GM19455 (cell line): ENCODE measurements at regions not wholly inside any gene's neighbourhood (a gene's known extent, or its start where the extent isn't known, plus 50 kb on each side); places are given as distances from the start of the nearest gene placed in this dataset.

ENCODE experiments used
- ATAC-seq: cut with Tn5 transposase; IDR thresholded peaks from one replicate; pipeline ENCODE4 v1.9.1; 2021; ENCODE audit not compliant: unreplicated experiment

DNA sequence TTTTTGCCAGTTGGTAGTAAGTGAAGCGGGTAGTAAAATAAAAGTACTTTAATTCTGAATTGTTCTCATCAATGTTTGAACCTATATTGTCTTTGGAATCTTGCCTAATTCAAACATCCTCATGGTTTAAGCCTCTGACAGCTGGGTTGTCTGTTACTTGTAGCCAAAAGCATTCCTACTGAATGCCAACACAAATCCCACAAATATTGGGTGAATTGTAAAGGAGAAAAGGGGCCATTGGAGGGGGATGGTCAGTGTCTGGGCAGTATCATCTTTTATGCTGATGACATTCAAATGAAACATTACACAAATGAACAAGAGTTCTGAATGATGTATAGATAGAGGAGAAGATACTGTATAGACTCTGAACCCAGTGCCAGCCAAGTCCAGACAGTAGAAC lies 309.5 kb downstream of the OSTF1 start:
- no peak for ATAC-seq

DNA sequence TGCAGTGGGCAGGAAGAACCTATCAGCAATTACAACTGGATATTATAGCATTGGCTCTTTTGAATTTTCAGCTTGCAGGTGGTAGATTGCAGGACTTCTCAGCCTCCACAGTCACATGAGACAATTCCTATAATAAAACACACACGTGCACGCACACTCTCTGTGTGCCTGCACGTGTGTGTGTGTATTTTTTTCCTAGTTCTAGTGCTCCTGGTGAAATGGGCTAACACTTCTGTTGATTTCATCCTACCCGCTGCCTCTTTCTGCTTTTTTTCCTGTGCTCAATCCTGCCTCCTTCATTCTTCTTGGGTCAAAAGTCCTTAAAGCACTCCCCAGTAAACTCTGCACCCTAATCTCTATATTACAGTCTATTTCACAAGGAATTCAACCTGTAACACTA lies 320.1 kb downstream of the OSTF1 start:
- no peak for ATAC-seq

DNA sequence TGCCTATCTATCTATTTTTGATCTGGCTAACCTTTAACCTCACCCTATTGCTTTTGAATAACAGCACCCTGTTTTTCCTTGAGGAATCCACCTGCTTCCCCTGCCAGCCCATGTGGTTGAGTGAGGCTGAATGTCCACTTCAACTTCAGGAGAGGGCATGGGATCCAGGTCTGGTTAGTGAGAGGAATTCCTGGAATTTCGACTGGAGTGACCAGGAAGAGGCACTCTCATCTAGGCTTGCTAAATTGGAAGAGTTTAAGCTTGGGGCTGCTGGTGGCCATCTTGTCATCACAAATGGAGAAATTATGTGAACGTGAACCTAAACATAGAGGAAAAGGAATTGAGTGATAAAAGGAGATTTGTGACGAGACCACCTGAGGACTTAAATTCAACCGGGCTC lies 322.1 kb downstream of the OSTF1 start:
- no peak for ATAC-seq

DNA sequence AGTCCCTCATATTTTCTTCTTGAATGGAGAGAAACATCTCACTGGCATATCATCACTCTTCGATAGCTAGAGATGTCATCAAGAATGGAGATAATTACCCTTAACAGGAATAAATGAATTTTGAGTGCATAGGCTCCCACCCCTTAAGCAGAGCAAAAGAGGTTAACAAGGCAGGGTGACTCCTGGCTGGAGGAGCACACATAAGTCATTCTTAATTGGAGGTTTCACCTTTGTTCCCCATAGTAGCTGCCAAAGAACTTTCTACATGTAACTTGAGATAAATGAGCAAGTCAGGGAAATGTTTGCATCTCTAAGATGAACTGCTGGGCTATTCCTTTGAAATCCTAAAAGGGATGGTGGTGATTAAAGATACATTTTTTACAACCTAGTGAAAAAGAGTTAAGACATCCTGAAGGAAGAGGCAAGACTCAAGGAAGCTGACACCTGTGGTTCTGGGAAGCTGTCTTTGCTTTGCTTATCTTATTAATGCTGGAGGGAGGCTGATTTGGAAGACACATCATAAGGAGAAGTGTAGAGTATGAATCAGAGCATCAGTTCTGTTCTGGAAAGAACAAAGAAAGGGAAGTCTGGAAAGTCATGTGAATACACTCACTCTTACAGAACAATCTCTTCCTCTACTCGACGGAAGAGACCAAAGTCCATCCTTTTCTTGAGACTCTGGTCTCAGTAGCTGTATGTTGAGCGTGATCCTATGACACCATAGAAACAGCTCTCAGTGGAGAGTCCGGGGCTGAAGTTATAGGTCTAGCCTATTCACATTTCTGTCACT lies 326.3 kb downstream of the OSTF1 start:
- no peak for ATAC-seq

DNA sequence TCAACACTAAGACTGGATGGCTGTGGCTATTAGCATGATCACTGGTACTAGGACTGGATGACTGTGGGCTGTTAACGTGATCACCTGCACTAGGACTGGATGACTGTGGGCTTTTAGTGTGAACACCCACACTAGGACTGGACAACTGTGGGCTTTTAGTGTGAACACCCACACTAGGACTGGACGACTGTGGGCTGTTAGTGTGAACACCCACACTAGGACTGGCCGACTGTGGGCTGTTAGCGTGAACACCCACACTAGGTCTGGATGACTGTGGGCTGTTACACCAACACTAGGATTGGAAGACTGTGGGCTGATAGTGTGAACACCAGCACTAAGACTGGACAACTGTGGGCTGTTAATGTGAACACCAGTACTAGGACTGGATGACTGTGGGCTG lies 329.2 kb downstream of the OSTF1 start:
- no peak for ATAC-seq

DNA sequence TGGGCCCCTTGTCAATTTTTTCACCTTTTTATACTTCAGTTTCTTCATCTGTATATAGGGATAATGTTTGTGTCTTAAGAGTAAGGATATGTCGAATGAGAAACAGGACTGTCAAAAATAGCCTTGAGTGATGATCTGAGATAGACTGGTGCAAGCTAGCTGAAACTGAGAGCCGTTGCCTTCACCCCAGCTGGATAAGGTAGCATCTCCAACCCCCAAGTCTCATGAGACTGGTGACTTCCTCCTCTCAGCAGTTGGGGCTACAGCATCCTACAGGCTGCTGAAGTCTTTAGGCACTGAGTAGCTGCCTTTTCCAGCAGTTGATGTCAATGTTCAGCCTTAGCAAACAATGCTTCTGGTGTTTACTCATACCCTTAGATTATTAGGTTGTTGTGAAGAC lies 330.2 kb downstream of the OSTF1 start:
- ATAC-seq: no peak

DNA sequence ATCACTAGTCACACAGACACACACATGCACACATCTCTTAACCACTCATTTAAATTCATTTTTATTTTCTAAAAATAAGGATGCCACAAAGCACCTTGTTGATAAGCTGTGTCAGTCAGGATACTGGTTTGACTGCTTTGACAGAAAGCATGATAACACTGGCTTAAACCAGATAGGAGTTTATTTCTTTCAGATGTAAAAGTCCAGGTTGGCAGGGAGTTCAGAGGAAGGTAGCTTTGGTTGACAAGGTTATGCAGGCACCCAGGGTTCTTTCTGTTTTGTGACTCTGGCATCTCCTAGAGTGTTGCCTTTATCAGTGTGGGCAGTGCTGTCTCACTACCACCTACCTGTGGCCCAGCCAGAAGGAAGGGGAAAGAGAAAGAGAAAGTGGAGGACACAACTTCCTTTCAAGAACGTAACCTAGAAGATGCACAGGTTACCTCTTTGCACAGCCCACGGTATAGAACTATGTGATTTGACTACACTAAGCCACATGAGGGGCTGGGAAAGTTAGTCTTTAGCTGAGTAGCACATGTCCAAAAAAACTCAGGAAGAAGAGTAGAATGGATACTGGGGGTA lies 334.7 kb downstream of the OSTF1 start:
- no peak for ATAC-seq

DNA sequence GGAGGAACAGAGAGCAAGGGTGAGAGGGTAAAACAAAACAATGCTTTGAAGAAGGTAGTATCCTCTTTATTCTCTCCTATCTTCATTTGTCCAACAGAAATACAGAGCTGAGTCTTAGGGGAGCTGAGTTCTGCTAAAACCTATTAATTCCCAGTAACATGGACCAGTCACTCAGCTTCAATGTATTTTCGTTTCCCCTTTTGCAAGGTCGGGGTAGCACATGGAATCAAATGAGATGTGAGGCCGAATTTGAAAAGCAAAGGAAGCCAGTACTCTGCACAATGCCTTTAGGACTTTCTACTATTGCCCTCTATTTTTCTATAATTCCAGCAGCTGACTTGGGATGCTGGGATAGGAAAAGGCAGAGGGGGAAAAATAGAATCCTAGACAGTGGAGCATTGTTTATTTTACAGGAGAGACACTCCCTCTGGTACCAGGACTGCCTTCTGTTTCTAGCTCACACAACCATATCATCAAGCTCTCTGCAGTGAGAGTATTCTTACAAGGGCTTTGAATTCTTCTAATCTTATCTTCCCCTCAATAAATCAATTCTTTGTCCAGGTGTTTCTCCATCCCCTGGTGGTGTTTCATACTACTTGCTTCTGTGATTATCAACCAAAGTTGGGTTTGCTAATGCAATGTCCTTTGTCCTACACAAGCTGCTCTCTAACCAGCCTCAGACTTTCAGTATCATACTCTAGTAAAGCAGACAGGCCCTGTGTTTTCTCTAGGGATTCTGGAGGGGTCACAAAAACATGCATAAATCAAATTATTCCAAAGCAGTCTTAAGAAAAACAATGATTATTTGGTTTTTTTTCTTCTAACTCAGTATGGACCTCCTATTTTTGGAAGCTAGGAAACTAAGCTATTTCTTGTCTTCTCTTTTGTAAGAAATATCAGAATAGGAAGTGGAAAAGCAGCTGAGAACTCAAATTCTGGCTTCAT lies 341.5 kb downstream of the OSTF1 start:
- no peak for ATAC-seq

DNA sequence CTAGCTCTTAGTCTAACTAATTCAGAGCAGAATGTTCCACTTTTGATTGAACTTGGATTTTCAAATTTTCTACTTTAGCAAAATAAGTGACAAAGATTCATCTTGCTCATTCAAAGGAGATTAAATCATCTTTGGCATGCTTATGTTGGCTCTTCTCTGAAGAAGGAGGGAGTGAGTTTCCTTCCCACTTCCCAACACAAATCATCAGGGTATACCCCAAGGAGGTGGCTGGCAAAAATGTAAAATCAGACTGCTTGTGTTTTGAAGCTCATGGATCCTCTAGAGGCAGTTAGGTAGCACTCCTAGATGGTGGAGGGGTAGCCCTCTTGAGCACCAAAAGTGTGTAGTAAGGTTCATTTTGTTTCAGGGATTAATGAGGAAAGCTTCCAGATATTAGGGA lies 343.1 kb downstream of the OSTF1 start:
- no peak for ATAC-seq

DNA sequence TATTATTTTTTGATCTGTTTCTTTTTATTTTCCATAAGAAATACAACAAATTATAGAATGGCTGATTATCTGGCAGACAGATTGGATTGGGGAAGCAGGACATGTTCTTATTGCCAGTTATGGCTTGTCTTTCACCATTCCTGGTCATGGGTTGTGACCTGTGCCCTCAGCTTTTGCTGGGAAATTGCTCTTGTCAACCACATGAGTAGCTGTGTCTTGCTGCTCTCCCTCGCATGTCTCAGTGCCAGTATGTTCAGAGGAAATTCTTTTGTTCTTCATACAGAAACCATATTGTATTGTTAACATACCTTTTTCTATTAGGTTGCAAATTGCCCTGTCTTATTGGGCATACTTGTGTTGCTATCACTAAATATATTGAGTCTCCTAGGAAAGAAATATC lies 344.1 kb downstream of the OSTF1 start:
- no peak for ATAC-seq

DNA sequence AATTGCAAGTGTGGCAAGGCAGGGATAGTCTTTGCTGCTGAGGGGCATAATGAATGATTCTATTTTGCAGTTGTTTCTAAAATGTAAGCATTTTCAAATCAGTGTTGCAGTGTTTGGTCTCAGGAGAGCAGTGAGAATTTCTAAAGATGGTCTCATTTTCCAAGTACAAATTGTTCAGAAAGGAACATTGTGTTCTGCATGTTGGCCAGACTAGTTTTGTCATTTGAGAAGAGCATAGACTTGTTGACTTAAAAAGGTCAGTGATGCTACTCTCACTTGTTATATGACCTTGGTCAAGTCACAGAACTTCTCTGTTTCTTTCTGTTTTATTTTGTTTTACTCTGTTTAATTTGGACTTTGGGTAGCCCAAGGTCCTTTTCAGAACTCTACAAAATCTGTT lies 344.6 kb downstream of the OSTF1 start:
- no peak for ATAC-seq

DNA sequence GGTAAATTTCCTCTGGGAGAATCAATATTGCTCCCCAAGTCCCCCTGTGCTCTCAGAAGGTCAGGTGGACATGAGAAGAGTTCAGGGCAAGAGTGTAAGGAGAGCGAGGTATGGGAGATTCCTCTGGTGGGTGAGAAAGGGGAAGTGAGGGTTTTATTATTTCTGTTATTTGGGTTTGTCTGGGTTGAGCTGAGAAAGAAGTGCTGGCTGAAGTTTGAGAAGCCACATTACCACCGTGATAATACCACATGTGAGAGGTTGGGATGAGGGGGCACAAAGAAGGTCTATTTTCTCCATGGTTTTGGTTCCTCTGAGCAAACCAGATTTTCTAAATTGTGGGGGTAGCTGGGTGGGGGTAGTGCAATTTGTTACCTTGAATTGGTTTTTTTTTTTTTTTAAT lies 350.4 kb downstream of the OSTF1 start:
- no peak for ATAC-seq

DNA sequence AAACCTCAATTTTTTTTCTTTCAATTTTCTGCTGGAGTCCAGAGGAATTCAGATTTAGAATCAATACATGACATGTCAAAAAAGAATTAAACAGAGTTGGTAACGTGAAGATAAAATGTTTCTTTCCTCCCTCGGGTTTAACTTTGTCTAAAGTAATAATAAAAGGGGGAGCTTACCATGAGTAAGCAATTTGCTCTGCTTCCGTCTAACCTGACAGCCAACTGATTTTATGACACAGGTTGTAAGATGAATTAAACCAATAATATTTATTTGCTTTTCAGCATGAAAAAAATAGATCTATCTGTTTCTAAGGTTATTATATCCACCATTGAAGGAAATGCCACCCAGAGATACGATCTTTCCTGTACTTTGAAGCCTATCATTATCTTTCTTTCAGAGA lies 352.6 kb downstream of the OSTF1 start:
- ATAC-seq: no peak

DNA sequence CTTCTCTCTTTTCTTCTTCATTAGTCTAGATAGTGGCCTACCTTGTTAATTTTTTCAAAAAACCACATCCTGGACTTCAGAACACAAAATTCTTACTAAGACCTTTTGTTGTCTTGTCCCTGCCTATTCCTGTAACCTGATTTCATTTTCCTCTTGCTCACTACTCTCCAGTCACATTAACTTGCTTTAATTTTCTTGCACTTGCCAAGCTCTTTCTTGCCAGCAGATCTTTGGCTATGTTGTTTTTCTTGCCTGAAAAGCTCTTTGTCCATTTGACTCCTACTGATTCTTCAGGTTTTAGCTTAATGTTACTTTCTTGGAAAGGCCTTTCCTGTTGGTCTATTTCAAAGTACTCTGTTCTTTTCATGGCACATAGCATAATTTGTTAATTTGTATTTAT lies 356.8 kb downstream of the OSTF1 start:
- ATAC-seq: no peak

DNA sequence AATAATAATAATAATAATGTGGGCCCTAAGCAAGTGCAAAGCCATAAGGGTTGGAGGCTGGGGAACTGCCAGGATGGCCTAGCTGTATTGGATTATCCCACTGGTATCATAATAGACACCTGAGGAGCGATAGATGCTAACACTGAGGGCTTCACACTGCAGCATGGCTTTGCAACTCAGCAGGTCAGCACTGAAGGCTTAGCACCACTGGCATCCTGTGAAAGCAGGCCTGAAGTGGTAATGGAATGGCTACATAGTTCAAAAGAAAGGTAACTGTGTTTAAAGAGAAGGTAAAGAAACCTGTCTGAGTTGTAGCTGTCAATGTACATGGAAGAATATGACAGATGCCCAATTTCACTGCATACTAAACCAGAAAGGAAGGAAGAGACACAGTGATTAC lies 359.0 kb downstream of the OSTF1 start:
- no peak for ATAC-seq

DNA sequence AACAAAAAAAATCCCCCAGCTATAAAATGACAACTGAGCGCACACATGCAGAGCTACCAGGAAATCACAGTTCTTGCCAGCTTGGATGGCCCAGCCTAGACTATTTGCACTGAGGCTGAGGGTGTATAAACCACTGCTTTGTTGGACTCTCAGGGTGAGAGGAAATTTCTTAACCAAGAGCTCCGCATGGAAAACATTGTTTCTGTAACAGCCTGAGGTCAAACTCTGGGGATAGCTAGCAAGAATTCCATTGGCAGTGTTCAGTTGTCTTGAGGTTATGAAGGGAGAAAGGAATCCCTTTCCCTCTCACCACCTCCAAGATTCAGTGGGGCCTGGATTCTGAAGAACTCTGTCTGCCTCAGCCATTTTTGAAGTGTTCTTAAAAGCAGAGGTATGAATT lies 360.0 kb downstream of the OSTF1 start:
- no peak for ATAC-seq

DNA sequence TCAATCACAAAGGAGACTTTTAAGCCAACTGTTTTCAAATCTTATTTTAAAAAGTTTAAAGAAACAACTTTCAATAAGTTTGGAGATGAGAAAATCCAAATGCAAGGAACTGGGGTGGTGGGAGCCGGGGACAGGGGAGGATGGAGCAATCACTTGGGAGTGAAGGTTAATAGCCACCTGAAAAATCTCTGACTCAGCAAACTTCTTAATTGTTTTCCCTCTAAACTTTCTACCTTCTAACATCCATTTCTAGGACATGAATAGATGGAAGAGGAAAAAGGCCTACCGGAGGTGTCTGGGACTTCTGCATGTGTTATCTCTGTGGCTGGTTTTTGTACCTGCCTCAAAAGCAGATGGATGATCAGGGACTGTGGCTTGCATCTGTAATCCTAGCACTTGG lies 360.6 kb downstream of the OSTF1 start:
- no peak for ATAC-seq

DNA sequence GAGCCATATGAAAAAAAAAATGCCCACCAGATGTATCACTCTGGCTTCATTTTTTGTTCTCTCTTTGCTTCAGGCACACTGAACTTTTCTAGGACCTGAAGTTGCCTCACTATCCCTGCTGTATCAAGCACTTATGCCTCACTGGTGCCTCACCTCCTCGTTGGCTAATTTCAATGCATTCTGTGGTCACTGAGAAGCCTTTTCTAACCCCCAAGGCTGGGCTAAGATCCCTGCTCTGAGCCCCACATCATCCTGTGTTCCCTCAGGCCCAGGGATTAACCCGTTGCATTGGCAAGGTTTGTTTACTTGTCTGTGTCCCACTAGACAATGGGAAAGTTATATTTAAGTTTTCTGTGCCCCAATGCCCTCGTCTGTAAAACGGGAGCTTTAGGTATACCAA lies 362.7 kb downstream of the OSTF1 start:
- ATAC-seq: no peak

DNA sequence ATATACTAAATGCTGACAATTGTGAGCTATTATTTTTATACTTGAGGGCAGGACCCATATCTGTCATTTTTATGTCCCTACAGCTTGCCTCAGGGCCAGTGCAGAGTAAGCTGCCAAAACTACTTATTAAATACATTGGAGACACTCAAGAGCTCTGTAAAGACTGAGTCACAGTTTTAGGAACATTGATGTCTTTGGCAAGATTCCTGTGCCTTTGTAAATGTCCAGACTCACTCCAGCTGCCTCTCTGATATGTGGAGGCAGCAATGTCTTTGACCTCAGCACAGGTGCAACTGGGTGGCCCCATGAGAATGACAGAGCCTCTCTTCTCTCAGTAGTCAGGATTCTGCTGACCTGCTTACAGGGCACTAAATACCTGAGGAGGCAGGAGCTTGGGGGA lies 363.2 kb downstream of the OSTF1 start:
- ATAC-seq: no peak

DNA sequence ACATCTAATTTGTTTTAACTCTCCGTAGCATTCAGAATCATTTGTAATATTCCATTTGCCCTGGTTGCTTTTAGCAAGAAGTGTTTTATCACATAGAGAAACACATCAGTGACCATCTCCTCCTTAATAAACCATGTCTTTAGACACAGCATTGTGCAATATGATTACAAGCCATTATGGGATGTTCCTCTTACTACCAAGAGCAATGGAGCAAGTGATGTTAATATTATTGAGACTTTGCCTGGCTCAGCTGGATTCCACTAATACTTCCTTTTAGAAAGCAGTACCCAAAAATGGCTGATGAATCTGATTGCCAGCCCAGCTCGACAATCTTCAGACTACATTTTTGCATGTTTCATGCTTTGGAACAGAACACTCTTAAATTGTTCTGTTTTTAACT lies 364.2 kb downstream of the OSTF1 start:
- no peak for ATAC-seq

DNA sequence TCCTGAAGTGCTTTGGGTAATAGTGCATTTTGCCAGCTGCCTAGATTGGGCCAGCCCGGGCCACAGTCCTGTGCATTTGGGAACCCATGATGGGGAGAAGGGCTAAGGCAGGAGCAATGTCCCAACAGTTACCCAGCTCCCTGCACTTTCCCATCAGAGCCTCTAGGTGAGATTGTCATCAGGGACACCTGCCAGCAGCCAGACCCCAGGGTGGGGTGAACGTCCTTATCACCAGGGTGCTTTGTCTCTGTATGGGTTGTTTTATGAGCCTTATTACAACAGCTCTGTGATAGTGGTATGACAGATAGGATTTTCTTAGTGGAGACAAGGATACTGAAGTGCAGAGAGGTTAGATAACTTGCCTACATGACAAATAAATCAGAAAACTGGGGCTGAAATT lies 365.7 kb downstream of the OSTF1 start:
- no peak for ATAC-seq

DNA sequence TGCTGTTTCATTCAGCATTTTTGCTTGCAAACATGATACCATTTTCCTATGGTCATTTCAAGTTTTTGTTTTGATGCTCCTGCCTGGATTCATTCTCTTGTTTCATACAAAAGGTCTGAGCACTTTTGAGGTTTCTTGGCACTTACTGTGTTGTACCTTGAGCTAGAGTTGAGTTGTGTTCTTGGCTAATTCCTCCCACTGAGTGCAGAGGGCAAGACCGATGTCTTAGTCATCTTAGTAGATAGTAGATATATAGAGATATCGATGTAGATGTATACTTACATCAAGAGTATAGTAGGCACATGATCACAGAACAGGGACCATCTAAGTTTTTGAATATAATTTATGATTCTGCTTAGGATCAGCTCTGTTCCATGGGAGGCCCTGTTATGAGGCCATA lies 366.6 kb downstream of the OSTF1 start:
- no peak for ATAC-seq
